A673 (cell line): ENCODE measurements at regions not wholly inside any gene's neighbourhood (a gene's known extent, or its start where the extent isn't known, plus 50 kb on each side); places are given as distances from the start of the nearest gene placed in this dataset.
A peak's percentile ranks its signal among the peaks of the same experiment; 100 is the strongest.

Source experiments
- BruUV-seq: library from RNA; stranded (reverse); fragments of 400-500 nt; replicated peaks from 2 replicates; lab custom pipeline; 2021; lab: Mats Ljungman, UMichigan
- CTCF ChIA-PET: fragments of 300-600 bp; sonication (Branson Sonifier 250); formaldehyde crosslinking; loops from one replicate; lab custom pipeline; 2022; ENCODE audit warnings: antibody characterized with exemption; lab: Charles Lee
- POLR2A ChIA-PET: fragments of 300-600 bp; sonication (Branson Sonifier 250); formaldehyde crosslinking; loops from one replicate; lab custom pipeline; 2022; ENCODE audit warnings: antibody characterized with exemption; ENCODE audit not compliant: low non-redundant PET; lab: Charles Lee
- DNase-seq: peaks from one replicate; pipeline ENCODE4 v3.0.0-alpha.2; 2015; ENCODE audit warnings: low spot score
- H3K27ac ChIP-seq: fragments of 200-600 bp; sonication (generic); 2 replicates; pipeline ENCODE4 v1.5.1; 2016; ENCODE audit warnings: mixed run types, low read depth, mild to moderate bottlenecking, mixed read lengths, antibody characterized with exemption, low read length; ENCODE audit not compliant: poor library complexity, severe bottlenecking
- H3K27me3 ChIP-seq: fragments of 200-600 bp; sonication (generic); replicated peaks from 2 replicates; pipeline ENCODE4 v1.6.1; 2017; ENCODE audit warnings: mixed run types, low read depth, mild to moderate bottlenecking, mixed read lengths, antibody characterized with exemption, low read length; ENCODE audit not compliant: insufficient read depth, poor library complexity
- H3K36me3 ChIP-seq: fragments of 200-600 bp; sonication (generic); 2 replicates; pipeline ENCODE4 v1.6.1; 2016; ENCODE audit warnings: mixed run types, mild to moderate bottlenecking, mixed read lengths, antibody characterized with exemption, low read length; ENCODE audit not compliant: insufficient read depth, poor library complexity, severe bottlenecking
- H3K4me1 ChIP-seq: fragments of 200-600 bp; sonication (generic); 2 replicates; pipeline ENCODE4 v1.6.1; 2017; ENCODE audit warnings: mixed run types, mild to moderate bottlenecking, mixed read lengths, antibody characterized with exemption, low read length; ENCODE audit not compliant: insufficient read depth, poor library complexity, severe bottlenecking
- H3K4me3 ChIP-seq: fragments of 200-600 bp; sonication (generic); 2 replicates; pipeline ENCODE4 v1.5.1; 2016; ENCODE audit warnings: low read depth, mixed run types, mild to moderate bottlenecking, mixed read lengths, low read length; ENCODE audit not compliant: poor library complexity, severe bottlenecking
- H3K9me3 ChIP-seq: fragments of 200-600 bp; sonication (generic); 2 replicates; pipeline ENCODE4 v1.6.1; 2016; ENCODE audit warnings: mixed run types, low read depth, mild to moderate bottlenecking, mixed read lengths, antibody characterized with exemption, low read length; ENCODE audit not compliant: poor library complexity, severe bottlenecking
- EZH2 ChIP-seq: fragments of 200-600 bp; sonication (generic); IDR thresholded peaks from 2 replicates; pipeline ENCODE4 v1.6.1; 2017; ENCODE audit warnings: borderline replicate concordance, low read depth, mild to moderate bottlenecking, mixed read lengths, antibody characterized with exemption, low read length; ENCODE audit not compliant: poor library complexity, severe bottlenecking
- intact Hi-C: fragments of 100-400 bp; cut with micrococcal nuclease; formaldehyde crosslinking; loops from one replicate; pipeline ENCODE4 v1.10.0; 2022; ENCODE audit not compliant: unreplicated experiment
- TF ChIP-seq, protein P1 (sequence below): fragments of 300-800, 200-600 bp; sonication (generic); conservative IDR thresholded peaks from 2 replicates; pipeline ENCODE4 v1.5.1; 2017; ENCODE audit warnings: low read depth, mild to moderate bottlenecking, antibody characterized with exemption, low read length, moderate library complexity, mixed read lengths

- DNase-seq, result peak; percentile 74
- peaks cover 4% of the 10 kb centered on the region for H3K9me3 ChIP-seq
- ChIA-PET CTCF (interaction anchor here (0.6 kb wide), 1 partner anchor 122 kb away, joined by 3 read pairs; no protein-coding TSS in a partner anchor), POLR2A (no interaction called here)
- intact Hi-C loops, result no loop called here
- no peaks in the 10 kb centered on the region for H3K36me3 ChIP-seq
- peaks cover 11% of the 10 kb centered on the region for H3K4me1 ChIP-seq
- H3K27ac ChIP-seq, result no peak overlapping the region
- peaks cover 2% of the 10 kb centered on the region for H3K27me3 ChIP-seq
- TF ChIP-seq, protein P1, sequence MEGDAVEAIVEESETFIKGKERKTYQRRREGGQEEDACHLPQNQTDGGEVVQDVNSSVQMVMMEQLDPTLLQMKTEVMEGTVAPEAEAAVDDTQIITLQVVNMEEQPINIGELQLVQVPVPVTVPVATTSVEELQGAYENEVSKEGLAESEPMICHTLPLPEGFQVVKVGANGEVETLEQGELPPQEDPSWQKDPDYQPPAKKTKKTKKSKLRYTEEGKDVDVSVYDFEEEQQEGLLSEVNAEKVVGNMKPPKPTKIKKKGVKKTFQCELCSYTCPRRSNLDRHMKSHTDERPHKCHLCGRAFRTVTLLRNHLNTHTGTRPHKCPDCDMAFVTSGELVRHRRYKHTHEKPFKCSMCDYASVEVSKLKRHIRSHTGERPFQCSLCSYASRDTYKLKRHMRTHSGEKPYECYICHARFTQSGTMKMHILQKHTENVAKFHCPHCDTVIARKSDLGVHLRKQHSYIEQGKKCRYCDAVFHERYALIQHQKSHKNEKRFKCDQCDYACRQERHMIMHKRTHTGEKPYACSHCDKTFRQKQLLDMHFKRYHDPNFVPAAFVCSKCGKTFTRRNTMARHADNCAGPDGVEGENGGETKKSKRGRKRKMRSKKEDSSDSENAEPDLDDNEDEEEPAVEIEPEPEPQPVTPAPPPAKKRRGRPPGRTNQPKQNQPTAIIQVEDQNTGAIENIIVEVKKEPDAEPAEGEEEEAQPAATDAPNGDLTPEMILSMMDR, result no peak
- no peak overlapping the region for H3K4me3 ChIP-seq
- BruUV-seq, result no TSS peak
Observed at GRCh38 chr15:67980773-67981685, 73.1 kb upstream of the PIAS1 start.

GRCh38 chr15:67981848-67982247, 72.3 kb upstream of the PIAS1 start:
- intact Hi-C loops, result no loop called here

DNA sequence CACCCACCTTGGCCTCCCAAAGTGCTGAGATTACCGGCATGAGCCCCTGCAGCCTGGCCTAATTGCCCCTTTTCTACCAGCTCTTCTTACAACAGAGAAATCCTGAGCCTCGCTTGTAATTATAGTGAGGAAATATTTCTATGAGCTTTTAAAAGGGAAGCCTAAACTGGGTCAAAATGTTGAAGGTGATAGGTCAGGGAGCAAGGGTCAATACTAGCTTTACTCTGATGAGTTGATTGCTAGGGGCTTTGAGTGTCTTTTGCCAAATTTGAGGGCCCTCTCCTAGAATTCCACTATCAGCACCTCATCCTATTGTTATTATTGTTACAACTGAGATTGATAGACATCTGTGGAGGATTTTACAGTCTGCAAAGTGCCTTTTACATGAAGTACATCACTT, 62.4 kb upstream of the PIAS1 start:
- DNase-seq, result no peak
- Histone ChIP-seq H3K4me1 (no peaks in the 10 kb centered on the region), H3K36me3 (no peaks in the 10 kb centered on the region), H3K27me3 (peaks cover 23% of the 10 kb centered on the region), H3K27ac (no peak overlapping the region), H3K4me3 (no peak overlapping the region), H3K9me3 (no peaks in the 10 kb centered on the region)
- ChIA-PET POLR2A (no interaction called here), CTCF (no interaction called here)
- intact Hi-C loops, result no loop called here
- BruUV-seq, result no TSS peak
- TF ChIP-seq EZH2, result no peak
- TF ChIP-seq, protein P1, result no peak

More at GRCh38 chr15:67981848-67982247, 72.3 kb upstream of the PIAS1 start:
- Histone ChIP-seq H3K4me1 (peaks cover 11% of the 10 kb centered on the region), H3K27me3 (peaks cover 10% of the 10 kb centered on the region), H3K27ac (no peak overlapping the region), H3K9me3 (peaks cover 4% of the 10 kb centered on the region), H3K36me3 (no peaks in the 10 kb centered on the region), H3K4me3 (no peak overlapping the region)
- no peak for TF ChIP-seq EZH2
- TF ChIP-seq, protein P1, result no peak
- CTCF ChIA-PET, result no interaction called here
- DNase-seq, result no peak
- no TSS peak for BruUV-seq
- POLR2A ChIA-PET, result no interaction called here
